ENCODE measurements at regions not wholly inside any gene's neighbourhood (a gene's known extent, or its start where the extent isn't known, plus 50 kb on each side); places are given as distances from the start of the nearest gene placed in this dataset.
"Not testable (repeated sequence)": the region's sequence is repeated elsewhere in the genome, so short reads cannot be mapped to it uniquely, and the experiment has no call there.

DNA sequence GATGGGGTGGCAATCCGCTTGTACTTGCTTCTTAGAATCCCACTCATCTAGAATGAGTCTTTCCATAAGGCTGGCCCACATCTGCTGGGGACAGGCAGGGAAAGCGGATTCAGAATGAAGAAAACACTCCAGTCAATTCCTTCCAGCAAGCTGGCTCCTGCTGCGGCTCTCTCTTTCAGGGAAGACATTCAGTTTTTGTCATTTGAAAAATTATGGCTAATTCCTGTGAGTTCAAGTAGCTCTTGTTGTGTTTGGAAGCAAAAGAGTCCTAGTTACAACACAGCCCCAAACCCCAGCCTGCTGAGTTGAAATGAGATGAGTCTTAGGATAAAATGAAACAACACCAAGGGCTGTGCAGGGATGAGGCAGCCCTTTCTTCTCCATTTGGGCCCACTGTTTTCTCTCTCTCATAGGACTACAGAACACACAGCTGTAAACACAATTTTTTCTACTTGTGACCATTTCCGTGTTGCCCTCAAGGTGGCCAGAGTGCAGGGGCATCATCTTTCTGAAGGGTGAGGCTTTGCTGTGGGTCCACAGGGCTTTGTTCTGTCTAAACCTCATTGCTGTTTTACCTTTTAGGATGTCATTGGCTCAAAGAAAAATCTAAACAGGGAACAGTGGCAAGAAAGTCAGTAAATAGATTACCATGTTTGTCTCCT lies 90.8 kb upstream of the EEPD1 start:
- DNase-seq (ENCODE audit: low read depth) = no peak
- no peak overlapping the region for H3K4me3 ChIP-seq (ENCODE audit: low read depth, low read length)
- TF ChIP-seq CTCF (conservative IDR thresholded peaks at IDR 0.05; ENCODE audit: low read depth, low read length) = no peak

GRCh38 chr7:36064676-36065075 lies 88.4 kb upstream of the EEPD1 start:
- no peak for DNase-seq (ENCODE audit: low read depth)
- TF ChIP-seq CTCF (conservative IDR thresholded peaks at IDR 0.05; ENCODE audit: low read depth, low read length) = no peak
- no peak overlapping the region for H3K4me3 ChIP-seq (ENCODE audit: low read depth, low read length)

DNA sequence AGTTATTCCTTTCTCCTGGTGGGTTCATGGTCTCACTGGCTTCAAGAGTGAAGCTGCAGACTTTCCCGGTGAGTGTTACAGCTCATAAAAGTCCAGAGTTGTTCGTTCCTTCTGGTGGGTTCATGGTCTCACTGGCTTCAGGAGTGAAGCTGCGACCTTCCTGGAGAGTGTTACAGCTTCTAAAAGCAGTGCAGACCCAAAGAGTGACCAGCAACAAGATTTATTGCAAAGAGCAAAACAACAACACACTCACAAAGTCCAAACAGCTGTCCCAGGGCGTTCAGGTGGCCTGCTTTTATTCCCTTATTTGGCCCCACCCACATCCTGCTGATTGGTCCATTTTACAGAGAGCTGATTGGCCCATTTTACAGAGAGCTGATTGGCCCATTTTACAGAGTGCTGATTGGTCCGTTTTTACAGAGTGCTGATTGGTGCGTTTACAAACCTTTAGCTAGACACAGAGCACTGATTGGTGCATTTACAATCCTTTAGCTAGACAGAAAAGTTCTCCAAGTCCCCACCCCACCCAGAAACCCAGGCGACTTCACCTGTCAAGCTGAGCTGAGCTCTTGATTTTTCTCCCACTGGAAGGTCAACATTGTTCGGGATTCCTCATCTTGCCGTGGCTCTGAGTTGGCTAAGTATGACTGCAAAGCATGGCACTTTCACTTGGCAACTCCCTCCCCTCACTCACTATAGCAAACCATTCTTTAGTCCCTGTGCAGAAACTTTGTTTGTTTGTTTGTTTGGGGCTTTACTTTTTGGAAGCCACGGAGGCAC lies 87.3 kb upstream of the EEPD1 start:
- DNase-seq (ENCODE audit: low read depth); H3K4me3 ChIP-seq (ENCODE audit: low read depth, low read length): not testable (repeated sequence)

GRCh38 chr7:36066343-36066664 lies 86.8 kb upstream of the EEPD1 start:
- no peak for TF ChIP-seq CTCF (conservative IDR thresholded peaks at IDR 0.05; ENCODE audit: low read depth, low read length)
- no peak for DNase-seq (ENCODE audit: low read depth)
- no peak overlapping the region for H3K4me3 ChIP-seq (ENCODE audit: low read depth, low read length)

- H3K4me3 ChIP-seq (ENCODE audit: low read depth, low read length) = no peak overlapping the region
- no peak for DNase-seq (ENCODE audit: low read depth)
- no peak for TF ChIP-seq CTCF (conservative IDR thresholded peaks at IDR 0.05; ENCODE audit: low read depth, low read length)
Measured at GRCh38 chr7:36070230-36070629, 82.8 kb upstream of the EEPD1 start.

GRCh38 chr7:36071605-36072004 lies 81.4 kb upstream of the EEPD1 start:
- DNase-seq (ENCODE audit: low read depth) = no peak
- no peak overlapping the region for H3K4me3 ChIP-seq (ENCODE audit: low read depth, low read length)
- TF ChIP-seq CTCF (conservative IDR thresholded peaks at IDR 0.05; ENCODE audit: low read depth, low read length) = no peak

DNA sequence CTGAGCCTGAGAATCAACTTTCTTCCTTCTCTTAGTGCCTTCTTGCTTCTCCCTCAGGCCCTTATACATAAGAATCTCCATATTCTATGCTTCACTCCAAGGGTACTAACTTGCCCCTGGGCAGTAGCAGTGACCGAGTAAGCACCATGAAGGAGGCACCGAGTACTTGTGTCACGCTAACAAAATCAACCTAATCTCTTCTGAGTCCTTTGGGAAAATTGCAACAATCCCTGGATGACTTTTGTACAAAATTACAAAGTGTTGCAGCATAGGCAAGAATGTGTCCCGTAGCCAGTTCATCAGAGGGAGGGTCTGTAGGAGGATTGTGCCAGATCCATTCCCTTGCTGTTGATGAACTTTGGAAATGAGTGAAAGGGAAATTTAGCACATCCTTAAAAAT lies 80.4 kb upstream of the EEPD1 start:
- H3K4me3 ChIP-seq (ENCODE audit: low read depth, low read length) = no peak overlapping the region
- TF ChIP-seq CTCF (conservative IDR thresholded peaks at IDR 0.05; ENCODE audit: low read depth, low read length) = no peak

More for the DNA sequence above, 80.4 kb upstream of the EEPD1 start:
- DNase-seq (ENCODE audit: low read depth) = no peak
